ENCODE measurements at regions not wholly inside any gene's neighbourhood (a gene's known extent, or its start where the extent isn't known, plus 50 kb on each side); places are given as distances from the start of the nearest gene placed in this dataset.

DNA sequence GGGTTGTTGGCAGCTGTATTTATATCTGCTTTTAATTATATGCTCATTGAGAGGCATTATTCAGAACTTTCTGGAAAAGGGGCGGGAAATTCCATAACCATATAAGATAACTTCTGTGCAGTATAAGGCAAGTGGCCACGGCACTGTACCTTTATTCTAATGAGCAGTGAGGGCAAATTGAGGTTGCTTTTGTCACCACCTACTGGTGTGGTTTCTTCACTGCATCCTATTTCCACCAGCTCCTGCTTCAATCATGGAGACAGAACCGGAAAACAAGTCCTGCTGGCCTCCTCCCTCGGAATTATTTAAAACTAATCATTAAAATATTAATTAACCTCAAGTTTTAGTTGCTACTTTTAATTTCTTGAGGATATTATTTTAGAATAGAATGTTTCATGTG, 759.4 kb downstream of the CBLN2 start:
- TF ChIP-seq ELF4 (IDR thresholded peaks at IDR 0.05) (no peak), TARDBP (IDR thresholded peaks at IDR 0.05) (no peak), BHLHE40 (IDR thresholded peaks at IDR 0.05; ENCODE audit: borderline replicate concordance) (no peak), FOXK2 (IDR thresholded peaks at IDR 0.05) (no peak), SP1 (IDR thresholded peaks at IDR 0.05) (no peak), FOXM1 (IDR thresholded peaks at IDR 0.05; ENCODE audit: borderline replicate concordance) (no peak), PKNOX1 (IDR thresholded peaks at IDR 0.05) (no peak), SUZ12 (IDR thresholded peaks at IDR 0.05) (no peak), L3MBTL2 (conservative IDR thresholded peaks at IDR 0.05) (no peak), NFRKB (IDR thresholded peaks at IDR 0.05) (no peak), FOXA1 (IDR thresholded peaks at IDR 0.05) (no peak), LEF1 (IDR thresholded peaks at IDR 0.05; ENCODE audit: borderline replicate concordance) (no peak), HDGF (IDR thresholded peaks at IDR 0.05; ENCODE audit: borderline replicate concordance) (no peak), ARNT (IDR thresholded peaks at IDR 0.05) (no peak)
